NB4 (cell line): ENCODE measurements at regions not wholly inside any gene's neighbourhood (a gene's known extent, or its start where the extent isn't known, plus 50 kb on each side); places are given as distances from the start of the nearest gene placed in this dataset.

Experiments used
- DNase-seq: peaks from one replicate; pipeline ENCODE4 v3.0.0; 2010; ENCODE audit warnings: low read depth
- H3K4me3 ChIP-seq: one replicate; pipeline ENCODE4 v1.5.1; 2011; ENCODE audit warnings: mild to moderate bottlenecking, low read depth, low read length, moderate library complexity
- MYC ChIP-seq: IDR thresholded peaks from 2 replicates; pipeline ENCODE4 v1.6.1; 2011; ENCODE audit warnings: low read depth, low read length
- POLR2A ChIP-seq: IDR thresholded peaks from 2 replicates; pipeline ENCODE4 v1.6.1; 2011; ENCODE audit warnings: mild to moderate bottlenecking; ENCODE audit not compliant: insufficient read length; ENCODE audit errors: extremely low read depth
- TF ChIP-seq, protein P1 (sequence below): IDR thresholded peaks from one replicate; pipeline ENCODE4 v1.5.1; 2012; ENCODE audit warnings: low read depth, low read length
- TF ChIP-seq, protein P2 (sequence below): IDR thresholded peaks from 2 replicates; pipeline ENCODE4 v1.6.1; 2011; ENCODE audit warnings: low read depth, low read length

DNA sequence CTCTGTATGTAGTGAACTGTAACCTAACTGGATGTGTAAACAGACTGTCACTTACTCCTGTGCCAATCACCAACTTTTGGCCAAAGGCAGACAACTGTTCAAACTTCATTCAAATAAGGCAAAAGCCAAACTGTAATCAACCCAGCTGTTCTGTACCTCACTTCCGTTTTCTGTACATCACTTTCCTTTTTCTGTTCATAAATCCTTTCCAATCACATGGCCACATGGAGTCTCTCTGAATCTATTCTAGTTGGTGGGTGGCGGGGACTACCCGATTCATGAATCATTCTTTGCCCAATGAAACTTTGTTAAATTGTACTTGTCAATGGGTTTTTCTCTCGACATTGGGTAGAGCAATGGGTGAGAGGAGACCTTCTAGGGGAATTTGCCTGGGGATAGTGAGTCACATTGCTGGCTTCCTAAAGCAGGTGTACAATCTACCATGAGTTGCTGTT, 178.3 kb upstream of the RFC3 start:
- DNase-seq = no peak
- no peak overlapping the region for H3K4me3 ChIP-seq
- TF ChIP-seq, protein P1, sequence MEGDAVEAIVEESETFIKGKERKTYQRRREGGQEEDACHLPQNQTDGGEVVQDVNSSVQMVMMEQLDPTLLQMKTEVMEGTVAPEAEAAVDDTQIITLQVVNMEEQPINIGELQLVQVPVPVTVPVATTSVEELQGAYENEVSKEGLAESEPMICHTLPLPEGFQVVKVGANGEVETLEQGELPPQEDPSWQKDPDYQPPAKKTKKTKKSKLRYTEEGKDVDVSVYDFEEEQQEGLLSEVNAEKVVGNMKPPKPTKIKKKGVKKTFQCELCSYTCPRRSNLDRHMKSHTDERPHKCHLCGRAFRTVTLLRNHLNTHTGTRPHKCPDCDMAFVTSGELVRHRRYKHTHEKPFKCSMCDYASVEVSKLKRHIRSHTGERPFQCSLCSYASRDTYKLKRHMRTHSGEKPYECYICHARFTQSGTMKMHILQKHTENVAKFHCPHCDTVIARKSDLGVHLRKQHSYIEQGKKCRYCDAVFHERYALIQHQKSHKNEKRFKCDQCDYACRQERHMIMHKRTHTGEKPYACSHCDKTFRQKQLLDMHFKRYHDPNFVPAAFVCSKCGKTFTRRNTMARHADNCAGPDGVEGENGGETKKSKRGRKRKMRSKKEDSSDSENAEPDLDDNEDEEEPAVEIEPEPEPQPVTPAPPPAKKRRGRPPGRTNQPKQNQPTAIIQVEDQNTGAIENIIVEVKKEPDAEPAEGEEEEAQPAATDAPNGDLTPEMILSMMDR = no peak
- TF ChIP-seq, protein P2, sequence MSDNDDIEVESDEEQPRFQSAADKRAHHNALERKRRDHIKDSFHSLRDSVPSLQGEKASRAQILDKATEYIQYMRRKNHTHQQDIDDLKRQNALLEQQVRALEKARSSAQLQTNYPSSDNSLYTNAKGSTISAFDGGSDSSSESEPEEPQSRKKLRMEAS = no peak
- TF ChIP-seq POLR2A = no peak
- no peak for TF ChIP-seq MYC

DNA sequence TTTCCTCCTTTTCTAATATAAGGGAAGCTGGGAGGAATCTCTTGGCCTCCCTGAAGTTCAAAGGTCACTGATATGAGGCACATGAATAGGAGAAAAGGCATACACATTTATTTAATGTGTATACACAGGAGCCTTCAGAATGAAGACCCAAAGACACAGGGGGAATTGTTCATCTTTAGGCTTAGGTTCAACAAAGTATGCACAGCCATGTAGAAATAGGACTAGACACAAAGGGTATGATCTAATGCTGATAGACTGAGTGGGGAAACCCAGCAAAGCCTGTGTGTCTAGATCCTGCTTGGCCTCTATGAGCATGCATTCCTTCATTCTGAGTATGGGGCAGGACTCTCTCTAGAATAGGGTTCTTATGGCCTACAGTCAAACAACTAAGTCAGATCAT, 177.1 kb upstream of the RFC3 start:
- DNase-seq = no peak
- TF ChIP-seq POLR2A (no peak), MYC (no peak)
- no peak overlapping the region for H3K4me3 ChIP-seq

DNA sequence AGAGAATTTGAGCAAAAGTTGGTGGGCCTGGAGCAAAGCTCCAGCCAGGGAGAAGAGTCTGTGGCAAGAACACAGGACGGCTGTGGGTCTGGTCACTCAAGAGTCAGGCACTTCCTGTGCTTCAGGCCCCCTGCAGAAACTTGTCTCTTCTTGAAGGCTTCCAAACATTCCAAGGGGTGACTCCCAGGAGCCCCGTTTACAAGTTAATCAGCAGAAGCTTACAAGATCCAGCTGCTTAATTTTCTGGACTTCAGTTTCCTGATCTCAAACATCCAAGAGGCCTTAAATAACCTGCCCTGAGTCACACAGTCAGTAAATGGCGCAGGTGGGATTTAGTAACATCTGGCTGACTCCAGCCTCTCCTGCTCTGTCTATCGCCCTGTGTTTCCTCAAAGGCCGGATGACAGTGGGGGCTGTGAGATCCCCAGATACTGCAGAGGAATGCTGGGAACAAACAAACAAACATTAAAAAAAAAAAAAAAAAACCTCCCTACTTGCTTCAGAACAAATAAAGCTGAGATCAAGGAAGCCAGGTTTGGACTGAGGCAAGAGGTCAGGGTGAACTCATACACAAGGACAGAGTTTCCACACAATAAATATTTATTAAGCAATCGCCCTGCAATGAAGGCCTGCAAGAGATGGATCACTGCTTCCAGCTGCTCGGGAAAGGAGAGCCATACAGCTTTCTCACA, 175.4 kb upstream of the RFC3 start:
- no peak overlapping the region for H3K4me3 ChIP-seq
- TF ChIP-seq, protein P1 = no peak
- TF ChIP-seq POLR2A = no peak
- TF ChIP-seq MYC = no peak
- TF ChIP-seq, protein P2 = no peak
- DNase-seq = peak; percentile 49

DNA sequence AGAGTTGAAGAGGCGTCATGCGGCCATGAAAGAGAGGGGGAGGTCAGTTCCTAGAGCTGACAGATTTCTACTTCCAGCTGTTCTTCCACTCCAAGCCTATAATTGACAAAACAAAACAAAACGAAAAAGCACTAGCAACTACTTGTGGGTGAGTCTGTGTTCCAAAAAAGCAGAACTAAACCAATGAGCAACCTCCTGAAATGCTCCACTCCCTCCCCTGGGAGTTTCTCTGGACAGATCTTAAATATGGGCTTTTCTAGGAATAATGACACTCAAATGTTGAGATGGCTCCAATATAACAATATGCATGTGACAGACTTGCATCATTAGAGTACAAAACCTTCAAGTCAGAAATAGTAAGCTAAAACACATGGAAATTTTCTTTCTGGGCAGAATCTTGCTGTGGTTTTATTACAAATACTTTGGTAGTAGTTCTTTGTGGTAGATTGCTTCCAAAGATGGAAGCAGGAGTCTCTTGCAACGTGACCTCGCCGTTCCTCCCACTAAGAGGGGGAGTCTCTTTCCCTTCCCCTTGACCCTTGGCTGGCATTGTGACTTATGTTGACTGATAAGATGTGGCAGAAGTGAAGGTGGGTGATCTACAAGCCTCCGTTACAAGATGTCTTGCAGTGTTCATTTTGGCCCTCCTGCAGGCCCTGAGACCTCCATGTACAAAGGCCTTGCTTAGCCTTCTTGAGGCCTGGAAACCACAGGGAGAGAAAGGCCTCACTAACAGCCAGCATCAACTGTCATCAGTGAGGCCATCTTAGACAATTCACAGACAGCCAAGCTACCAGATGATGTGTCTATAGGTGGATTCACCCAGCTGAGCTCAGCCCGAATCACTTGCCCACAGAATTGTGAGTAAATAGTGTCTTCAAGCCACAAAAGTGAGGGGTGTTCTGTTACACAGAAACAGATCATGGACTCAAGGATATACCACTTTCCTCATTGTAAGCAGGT, 173.1 kb upstream of the RFC3 start:
- TF ChIP-seq MYC = peak; percentile 42; the same call in 1 of the 2 replicates
- TF ChIP-seq, protein P2 = 0 out of 2 replicates have a peak, but pooled peaks have one; percentile 48
- TF ChIP-seq, protein P1 = no peak
- peak; percentile 89 for DNase-seq
- H3K4me3 ChIP-seq = no peak overlapping the region

DNA sequence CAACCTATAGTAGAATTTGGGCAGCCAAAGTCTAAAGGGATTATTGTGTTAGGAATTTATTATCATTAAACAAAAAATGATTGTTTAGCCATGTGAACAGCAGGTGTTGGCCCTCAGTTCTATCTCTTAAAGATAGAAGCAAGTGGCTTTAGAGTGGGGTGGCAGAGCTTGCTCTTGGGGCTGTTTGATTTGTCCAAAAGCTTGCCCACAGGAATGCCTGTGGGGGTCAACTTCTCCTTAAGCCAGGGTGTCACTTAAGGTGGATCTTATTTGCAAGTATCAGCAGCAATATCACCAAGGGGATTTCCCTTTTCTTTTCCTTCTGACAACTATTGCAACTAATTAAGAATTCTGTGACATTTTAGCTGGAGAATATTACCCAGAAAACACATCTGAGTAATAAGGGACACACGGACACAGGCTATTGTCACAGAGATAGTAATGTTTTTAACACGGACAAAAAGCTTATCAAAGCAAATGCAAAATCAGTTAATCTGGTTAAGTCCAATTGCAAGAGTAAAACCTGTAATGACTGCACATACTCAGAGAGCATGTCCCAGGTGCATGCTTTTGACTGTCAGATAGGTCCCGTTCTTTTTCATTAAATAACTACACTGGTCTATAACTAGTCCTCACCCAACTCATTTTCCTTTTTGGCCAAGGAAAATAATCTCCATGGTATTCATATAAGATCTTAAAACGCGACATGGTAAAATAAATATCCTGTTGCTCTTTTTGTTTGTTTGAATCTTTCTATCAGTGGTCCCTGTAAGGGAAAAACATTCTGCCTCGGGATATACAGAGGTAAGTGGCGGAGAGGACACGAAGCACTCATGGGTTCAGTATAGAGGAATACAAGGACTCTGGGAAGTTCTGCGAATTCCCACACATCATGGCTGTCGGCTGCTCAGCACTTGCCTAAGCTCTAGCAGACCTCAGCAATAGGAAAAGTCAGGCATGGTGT, 172.1 kb upstream of the RFC3 start:
- no peak overlapping the region for H3K4me3 ChIP-seq
- TF ChIP-seq, protein P1 = no peak
- TF ChIP-seq MYC (no peak), POLR2A (no peak)
- TF ChIP-seq, protein P2 = no peak
- DNase-seq = peak; percentile 14
